ENCODE measurements at regions not wholly inside any gene's neighbourhood (a gene's known extent, or its start where the extent isn't known, plus 50 kb on each side); places are given as distances from the start of the nearest gene placed in this dataset.

- no peak overlapping the region for H3K4me3 ChIP-seq (ENCODE audit: low read depth, low read length)
- DNase-seq (ENCODE audit: low read depth): no peak
- no peak for TF ChIP-seq CTCF (IDR thresholded peaks at IDR 0.05; ENCODE audit: control insufficient read depth, extremely low read depth, insufficient read depth)
Observed at GRCh38 chr4:177907736-177908424, 465.6 kb upstream of the AGA start.

GRCh38 chr4:177921715-177922114 is 479.5 kb upstream of the AGA start:
- H3K4me3 ChIP-seq (ENCODE audit: low read depth, low read length): no peak overlapping the region
- DNase-seq (ENCODE audit: low read depth): no peak
- TF ChIP-seq CTCF (IDR thresholded peaks at IDR 0.05; ENCODE audit: control insufficient read depth, extremely low read depth, insufficient read depth): no peak

- H3K4me3 ChIP-seq (ENCODE audit: low read depth, low read length): no peak overlapping the region
- no peak for TF ChIP-seq CTCF (IDR thresholded peaks at IDR 0.05; ENCODE audit: control insufficient read depth, extremely low read depth, insufficient read depth)
- no peak for DNase-seq (ENCODE audit: low read depth)
Observed at GRCh38 chr4:177923888-177924287, 481.7 kb upstream of the AGA start.

- no peak for DNase-seq (ENCODE audit: low read depth)
- TF ChIP-seq CTCF (IDR thresholded peaks at IDR 0.05; ENCODE audit: control insufficient read depth, extremely low read depth, insufficient read depth): no peak
- no peak overlapping the region for H3K4me3 ChIP-seq (ENCODE audit: low read depth, low read length)
Observed at GRCh38 chr4:177937041-177937440, 494.8 kb upstream of the AGA start.

GRCh38 chr4:177938226-177938625 is 496.0 kb upstream of the AGA start:
- TF ChIP-seq CTCF (IDR thresholded peaks at IDR 0.05; ENCODE audit: control insufficient read depth, extremely low read depth, insufficient read depth): no peak
- H3K4me3 ChIP-seq (ENCODE audit: low read depth, low read length): no peak overlapping the region
- DNase-seq (ENCODE audit: low read depth): peak; percentile 32

- no peak overlapping the region for H3K4me3 ChIP-seq (ENCODE audit: low read depth, low read length)
- DNase-seq (ENCODE audit: low read depth): no peak
- TF ChIP-seq CTCF (IDR thresholded peaks at IDR 0.05; ENCODE audit: control insufficient read depth, extremely low read depth, insufficient read depth): no peak
Observed at GRCh38 chr4:177945268-177945667, 503.0 kb upstream of the AGA start.

GRCh38 chr4:177947607-177948006 is 505.4 kb upstream of the AGA start:
- TF ChIP-seq CTCF (IDR thresholded peaks at IDR 0.05; ENCODE audit: control insufficient read depth, extremely low read depth, insufficient read depth): no peak
- H3K4me3 ChIP-seq (ENCODE audit: low read depth, low read length): no peak overlapping the region
- DNase-seq (ENCODE audit: low read depth): no peak

All from LNCaP clone FGC (cell line).